ENCODE measurements at regions not wholly inside any gene's neighbourhood (a gene's known extent, or its start where the extent isn't known, plus 50 kb on each side); places are given as distances from the start of the nearest gene placed in this dataset.

- no peak for TF ChIP-seq CTCF (IDR thresholded peaks at IDR 0.05)
- no peak for TF ChIP-seq POLR2A (IDR thresholded peaks at IDR 0.05)
Observed at GRCh38 chr5:15135661-15136060, 264.1 kb upstream of the ANKH start.

All from uterus (tissue), 2 donors.